Activated CD4-positive, CD25-positive, alpha-beta regulatory T cell (primary cell): ENCODE measurements at regions not wholly inside any gene's neighbourhood (a gene's known extent, or its start where the extent isn't known, plus 50 kb on each side); places are given as distances from the start of the nearest gene placed in this dataset.

Source experiments
- DNase-seq, 4 experiments: peaks; one replicate each; lab custom pipeline; 2025; lab: John Stamatoyannopoulos, UW

- DNase-seq = no peak
Observed at GRCh38 chr4:158007566-158007965, 165.3 kb downstream of the GASK1B start.

- DNase-seq = no peak
Observed at GRCh38 chr4:158006990-158007389, 165.8 kb downstream of the GASK1B start.

DNA sequence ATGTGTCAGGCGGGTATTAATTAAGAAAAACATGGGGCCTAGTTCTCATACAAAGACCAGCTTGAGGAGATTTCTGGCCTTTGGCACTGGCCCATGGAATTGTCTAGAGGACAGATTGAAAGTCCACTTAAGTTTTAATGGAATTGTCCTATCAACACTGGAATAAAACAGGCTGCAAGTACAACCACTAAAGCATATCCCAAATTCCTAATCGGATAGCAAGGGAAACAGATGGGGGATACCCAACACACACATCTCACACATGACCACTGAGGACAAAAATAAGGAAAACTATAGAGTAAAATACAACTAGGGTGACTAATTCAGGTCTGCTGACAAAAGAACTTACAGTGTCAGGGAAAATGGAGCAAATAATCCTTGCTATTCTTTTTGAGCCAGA, 167.8 kb downstream of the GASK1B start:
- no peak for DNase-seq

DNA sequence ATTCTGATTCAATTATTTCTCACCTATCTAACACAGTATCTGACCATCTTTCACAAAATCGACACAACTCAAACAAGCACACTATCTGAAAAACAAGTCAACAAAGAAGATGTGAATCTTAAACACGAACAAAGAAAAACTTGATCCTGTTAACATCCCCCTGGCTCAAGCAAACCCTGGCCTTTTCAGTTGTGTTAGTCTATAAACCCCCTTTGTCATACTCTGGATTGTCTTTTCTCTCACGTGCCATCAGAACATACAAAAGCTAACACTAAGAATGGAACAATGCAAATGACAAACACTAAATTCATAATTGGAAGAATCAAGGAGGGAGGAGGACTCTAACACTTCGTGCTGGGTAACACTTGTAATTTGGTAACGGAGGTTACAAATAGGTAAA, 168.7 kb downstream of the GASK1B start:
- no peak for DNase-seq

DNA sequence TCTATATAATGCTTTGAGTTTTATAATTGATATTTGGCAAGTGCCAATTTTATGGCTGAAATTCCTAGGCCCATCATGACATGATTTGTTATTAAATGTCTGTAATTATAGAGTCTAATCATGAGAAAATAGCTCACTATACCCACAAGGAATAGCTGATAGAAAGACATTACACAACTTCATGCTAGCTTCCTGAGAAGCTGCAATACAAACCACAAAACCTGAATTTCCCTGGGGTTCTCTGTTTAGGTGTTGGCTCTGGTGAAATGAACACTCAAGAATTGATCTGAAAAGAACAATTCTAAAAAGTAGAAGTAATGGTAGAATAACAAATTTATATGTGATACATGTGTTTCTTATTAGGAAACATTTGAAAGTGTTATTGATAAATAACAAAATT, 169.6 kb downstream of the GASK1B start:
- no peak for DNase-seq

DNA sequence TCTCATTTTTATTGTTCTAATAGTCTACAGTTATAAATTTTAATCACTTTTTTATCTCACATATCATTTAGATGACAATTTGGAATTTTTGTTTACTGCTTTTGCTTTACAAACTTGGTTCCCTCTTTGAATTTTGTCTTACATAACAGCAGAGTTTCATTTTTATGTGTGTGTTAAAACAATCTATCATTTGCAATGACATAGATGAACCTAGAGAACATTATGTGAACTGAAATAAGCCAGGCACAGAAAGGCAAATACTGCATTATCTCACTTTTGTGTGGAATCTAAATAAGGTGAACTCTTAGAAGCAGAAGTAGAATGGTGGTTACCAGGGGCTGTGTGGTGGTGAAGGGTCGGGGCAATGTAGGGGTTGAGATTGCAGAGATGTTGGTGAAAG, 170.7 kb downstream of the GASK1B start:
- DNase-seq = no peak

DNA sequence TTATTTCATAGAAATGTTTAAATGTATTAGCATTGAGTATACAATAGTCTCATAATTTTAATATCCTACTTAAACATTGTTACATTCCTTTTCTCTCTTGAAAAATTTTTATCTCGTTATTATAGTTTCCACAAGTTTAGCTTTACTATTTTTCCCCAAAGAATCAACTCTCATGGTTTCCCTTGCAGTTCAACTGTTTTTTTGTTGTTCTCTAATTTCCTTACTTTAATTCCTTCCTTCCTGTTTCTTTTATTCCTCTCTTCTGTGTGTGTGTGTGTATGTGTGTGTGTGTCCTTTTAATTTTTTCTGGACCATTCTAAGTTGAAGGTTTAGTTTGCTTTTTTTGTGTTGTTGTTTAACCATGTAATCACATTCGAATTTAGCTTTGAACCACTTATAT, 171.1 kb downstream of the GASK1B start:
- DNase-seq = no peak

DNA sequence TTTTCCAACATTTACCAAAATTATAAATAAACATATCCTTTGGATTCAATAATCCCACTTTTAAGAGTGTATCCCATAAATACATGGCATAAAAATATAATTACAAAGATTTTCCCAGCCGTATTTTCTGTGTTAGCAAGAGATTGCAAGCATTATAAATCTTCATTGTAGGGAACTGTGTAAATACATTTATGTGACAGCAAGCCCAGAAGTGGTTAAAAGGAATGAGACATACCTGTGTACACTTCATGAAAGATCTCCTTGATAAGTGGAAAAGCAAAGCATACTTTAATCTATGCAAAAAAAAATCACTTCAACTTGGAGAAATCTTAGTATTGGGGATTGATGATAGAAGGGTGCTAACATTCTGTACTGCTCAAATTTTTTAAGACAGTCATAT, 173.1 kb downstream of the GASK1B start:
- no peak for DNase-seq

GRCh38 chr4:157997296-157997695, 175.5 kb downstream of the GASK1B start:
- no peak for DNase-seq

GRCh38 chr4:157996061-157997028, 176.5 kb downstream of the GASK1B start:
- DNase-seq = no peak

DNA sequence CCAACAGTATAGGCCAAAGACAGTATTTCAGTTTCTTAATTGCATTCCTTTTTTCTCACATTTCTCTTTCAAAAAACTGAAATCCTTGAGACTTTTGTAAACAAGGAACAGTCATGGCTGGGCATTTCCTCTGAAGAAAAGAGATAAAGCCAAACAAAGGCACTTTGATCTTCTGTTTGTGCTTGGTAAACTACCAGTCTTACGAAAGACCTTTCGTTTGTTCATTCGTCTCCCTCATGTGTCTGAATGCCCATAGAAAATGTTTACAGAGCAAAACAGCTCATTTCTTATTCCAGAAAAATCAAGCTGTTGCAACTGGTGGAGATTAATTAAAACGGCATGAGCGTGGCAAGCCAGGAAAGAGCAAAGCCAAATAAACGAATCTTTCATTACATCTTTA, 178.0 kb downstream of the GASK1B start:
- DNase-seq = no peak

GRCh38 chr4:157992948-157993839, 179.6 kb downstream of the GASK1B start:
- no peak for DNase-seq

DNA sequence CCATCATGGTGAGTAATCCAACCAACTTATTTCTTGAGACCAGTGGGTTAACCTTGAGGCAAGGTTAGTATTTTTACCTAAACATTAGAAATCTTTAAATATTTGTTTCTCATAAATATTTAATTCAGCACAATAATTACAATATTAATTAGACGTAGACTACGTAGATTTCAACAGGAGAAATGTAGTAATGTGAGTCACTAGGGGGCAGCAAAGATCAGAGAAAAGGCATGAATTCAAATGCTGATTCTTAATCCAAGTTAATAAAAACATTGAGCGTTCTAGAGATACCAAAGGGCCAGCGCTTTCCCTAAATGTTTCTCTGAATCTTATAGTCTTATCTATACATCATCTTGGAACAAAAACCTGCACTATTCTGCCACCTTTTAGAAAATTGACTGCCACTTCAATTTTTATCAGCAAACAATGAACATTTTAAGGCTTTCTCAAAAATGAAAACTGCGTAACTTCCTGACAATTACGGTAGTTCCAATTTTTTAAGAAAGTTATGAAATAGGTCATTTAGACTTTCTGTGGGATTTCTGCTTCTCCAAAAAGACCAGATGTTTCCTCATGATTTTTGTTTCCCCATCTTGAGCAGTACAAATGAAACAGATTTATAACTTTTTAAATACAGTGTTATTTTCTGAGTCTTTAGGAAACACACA, 180.7 kb downstream of the GASK1B start:
- DNase-seq = no peak

GRCh38 chr4:157988641-157989040, 184.2 kb downstream of the GASK1B start:
- DNase-seq = no peak

DNA sequence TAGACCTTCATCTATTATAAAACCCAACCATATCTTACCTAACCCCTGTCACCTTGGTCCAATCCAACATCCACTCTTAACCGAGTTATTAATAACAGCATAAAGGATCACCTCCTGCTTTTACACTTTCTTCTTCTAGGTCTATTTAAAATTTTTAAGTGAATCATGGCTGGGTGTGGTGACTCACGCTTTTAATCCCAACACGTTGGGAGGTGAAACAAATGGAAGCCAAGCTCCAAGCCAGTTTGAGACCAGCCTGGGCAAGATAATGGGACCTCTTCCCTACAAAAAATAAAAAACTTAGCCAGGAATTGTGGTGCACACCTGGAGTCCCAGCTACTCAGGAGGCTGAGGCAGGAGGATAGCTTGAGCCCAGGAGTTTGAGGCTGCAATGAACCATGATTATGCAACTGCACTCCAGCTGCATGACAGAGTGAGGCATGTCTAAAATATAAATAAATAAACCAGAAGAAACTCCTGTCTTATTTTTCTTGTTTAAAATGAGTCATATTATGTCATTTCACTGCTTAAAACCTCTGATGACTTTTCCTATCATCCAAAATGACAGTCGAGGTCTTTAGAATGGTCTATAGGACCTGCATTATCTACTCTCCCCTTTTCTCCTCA, 188.4 kb downstream of the GASK1B start:
- DNase-seq = no peak

GRCh38 chr4:157983300-157983699, 189.5 kb downstream of the GASK1B start:
- no peak for DNase-seq

DNA sequence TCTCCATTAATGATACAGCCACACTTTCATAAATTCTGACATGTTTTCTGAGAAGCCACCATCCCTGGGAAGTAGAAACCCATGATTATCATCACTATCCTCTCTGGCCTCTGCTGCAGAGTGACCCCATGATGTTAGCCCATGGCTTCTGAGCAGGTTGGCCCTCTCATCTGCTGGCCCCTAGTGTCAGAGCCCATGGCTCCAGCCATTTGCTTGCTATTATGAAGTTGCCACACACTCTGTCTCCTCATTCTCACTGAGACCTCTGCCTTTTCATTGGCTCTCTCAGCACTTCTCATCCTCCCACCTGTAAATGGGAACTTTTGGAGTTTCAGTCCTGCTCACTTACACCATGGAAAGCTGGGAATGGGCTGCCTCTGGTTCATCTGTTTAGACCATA, 192.7 kb downstream of the GASK1B start:
- no peak for DNase-seq

- no peak for DNase-seq
Observed at GRCh38 chr4:157978680-157979361, 194.0 kb downstream of the GASK1B start.

DNA sequence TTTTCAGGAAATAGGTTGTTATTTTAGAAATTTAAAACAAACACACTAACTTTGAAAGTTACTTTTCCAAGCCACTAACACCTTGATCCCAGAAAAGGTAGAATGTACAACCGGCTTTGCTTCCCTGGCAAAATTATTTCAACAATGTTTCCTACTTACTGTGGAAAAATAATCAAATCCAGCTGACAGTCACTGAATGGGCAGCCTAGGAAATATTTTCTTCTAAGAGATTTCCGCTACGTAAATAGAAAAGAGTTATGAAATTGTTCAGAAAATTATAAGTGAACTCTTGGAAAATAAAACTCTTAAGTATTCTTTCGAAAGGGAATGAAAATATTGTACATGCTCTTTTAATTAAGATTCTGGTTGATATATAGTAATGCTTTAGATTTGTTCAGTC, 195.7 kb downstream of the GASK1B start:
- DNase-seq = no peak

DNA sequence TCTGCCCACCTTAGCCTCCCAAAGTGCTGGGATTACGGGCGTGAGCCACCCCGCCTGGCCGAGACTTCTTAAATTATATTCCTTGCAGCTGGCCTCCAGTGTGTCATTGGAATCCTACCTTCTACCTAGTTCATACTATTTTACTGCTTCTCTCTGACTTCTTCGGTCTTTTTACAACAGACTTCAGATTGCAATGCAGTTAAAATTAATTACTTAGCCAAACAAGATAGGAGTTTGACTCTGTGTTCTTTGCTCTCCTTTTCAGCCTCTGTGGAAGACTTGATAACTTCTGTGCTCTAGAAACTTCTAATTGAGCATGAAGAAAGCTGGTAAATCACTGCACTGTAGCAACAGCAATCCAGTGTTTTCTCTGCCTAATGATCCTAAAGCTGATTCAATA, 199.5 kb downstream of the GASK1B start:
- no peak for DNase-seq

GRCh38 chr4:157964463-157964862, 208.4 kb downstream of the GASK1B start:
- no peak for DNase-seq
